ENCODE measurements at regions not wholly inside any gene's neighbourhood (a gene's known extent, or its start where the extent isn't known, plus 50 kb on each side); places are given as distances from the start of the nearest gene placed in this dataset.

- no peak for DNase-seq
- Histone ChIP-seq H3K27ac (no peak overlapping the region), H3K36me3 (no peaks in the 10 kb centered on the region), H3K27me3 (no peaks in the 10 kb centered on the region), H3K4me3 (no peak overlapping the region), H3K9me3 (no peaks in the 10 kb centered on the region), H3K4me1 (no peaks in the 10 kb centered on the region)
- ATAC-seq = no peak
- TF ChIP-seq, protein P1, sequence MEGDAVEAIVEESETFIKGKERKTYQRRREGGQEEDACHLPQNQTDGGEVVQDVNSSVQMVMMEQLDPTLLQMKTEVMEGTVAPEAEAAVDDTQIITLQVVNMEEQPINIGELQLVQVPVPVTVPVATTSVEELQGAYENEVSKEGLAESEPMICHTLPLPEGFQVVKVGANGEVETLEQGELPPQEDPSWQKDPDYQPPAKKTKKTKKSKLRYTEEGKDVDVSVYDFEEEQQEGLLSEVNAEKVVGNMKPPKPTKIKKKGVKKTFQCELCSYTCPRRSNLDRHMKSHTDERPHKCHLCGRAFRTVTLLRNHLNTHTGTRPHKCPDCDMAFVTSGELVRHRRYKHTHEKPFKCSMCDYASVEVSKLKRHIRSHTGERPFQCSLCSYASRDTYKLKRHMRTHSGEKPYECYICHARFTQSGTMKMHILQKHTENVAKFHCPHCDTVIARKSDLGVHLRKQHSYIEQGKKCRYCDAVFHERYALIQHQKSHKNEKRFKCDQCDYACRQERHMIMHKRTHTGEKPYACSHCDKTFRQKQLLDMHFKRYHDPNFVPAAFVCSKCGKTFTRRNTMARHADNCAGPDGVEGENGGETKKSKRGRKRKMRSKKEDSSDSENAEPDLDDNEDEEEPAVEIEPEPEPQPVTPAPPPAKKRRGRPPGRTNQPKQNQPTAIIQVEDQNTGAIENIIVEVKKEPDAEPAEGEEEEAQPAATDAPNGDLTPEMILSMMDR (IDR thresholded peaks at IDR 0.05) = no peak
- no peak for TF ChIP-seq POLR2A (IDR thresholded peaks at IDR 0.05)
- intact Hi-C loops (cut with DNase I) = no loop called here
- 82 to 92% (median 85%) methylated on average over 1 of the region's 1 CpG for WGBS, 4 donors
These were observed 317.6 kb downstream of the LRIG3 start for GRCh38 chr12:58602736-58603135.

DNA sequence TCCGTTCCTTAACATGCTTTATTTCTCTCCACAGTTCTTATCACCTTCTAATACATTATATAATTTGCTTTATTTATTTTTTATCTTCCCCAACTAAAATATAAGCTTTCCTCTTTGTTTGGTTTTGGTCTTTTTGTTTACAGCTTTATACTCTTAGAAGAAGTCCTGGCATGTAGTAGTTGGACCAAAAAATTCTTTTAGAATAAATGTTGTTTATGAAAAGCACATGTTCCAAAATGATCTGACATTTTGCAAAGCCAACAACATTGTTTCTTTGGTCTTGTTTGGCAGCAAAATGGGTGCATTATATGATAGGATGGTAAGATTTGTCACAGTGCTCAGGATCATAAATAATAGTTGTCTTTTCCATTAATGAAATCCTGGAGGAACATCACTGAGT, 312.5 kb downstream of the LRIG3 start:
- intact Hi-C loops (cut with DNase I) = no loop called here
- no peaks in the 10 kb centered on the region for H3K36me3 ChIP-seq
- no peaks in the 10 kb centered on the region for H3K9me3 ChIP-seq
- TF ChIP-seq, protein P1 (IDR thresholded peaks at IDR 0.05) = no peak
- H3K27ac ChIP-seq = no peak overlapping the region
- H3K4me1 ChIP-seq = no peaks in the 10 kb centered on the region
- ATAC-seq (no peak), DNase-seq (no peak)
- WGBS, 4 donors = 0 to 45% (median 43%) methylated on average over 1 of the region's 1 CpG
- no peaks in the 10 kb centered on the region for H3K27me3 ChIP-seq
- no peak overlapping the region for H3K4me3 ChIP-seq

DNA sequence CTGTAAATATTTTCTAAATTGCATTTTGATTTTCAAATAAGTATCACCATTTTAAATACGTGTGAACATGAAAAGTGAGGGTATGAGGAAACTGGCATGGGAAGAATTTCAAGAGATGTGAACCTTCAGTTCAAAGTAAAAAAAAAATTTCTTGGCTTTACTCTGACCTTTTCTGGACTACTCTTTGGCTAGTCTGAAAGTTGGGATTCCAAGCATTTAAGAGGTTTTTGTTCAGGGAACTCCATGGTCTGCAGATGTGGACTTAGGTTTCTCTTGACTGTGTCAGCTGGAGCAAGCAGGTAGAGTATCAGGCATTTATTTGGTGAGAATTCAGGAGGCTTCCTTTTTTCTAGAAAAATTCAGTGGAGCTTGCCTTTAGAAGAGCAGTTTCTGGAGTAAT, 311.6 kb downstream of the LRIG3 start:
- 64 to 76% (median 72%) methylated on average over 1 of the region's 1 CpG for WGBS, 4 donors
- no peak overlapping the region for H3K27ac ChIP-seq
- intact Hi-C loops (cut with DNase I) = no loop called here
- no peak for TF ChIP-seq POLR2A (IDR thresholded peaks at IDR 0.05)
- TF ChIP-seq, protein P1 (IDR thresholded peaks at IDR 0.05) = no peak
- DNase-seq (no peak), ATAC-seq (no peak)
- no peaks in the 10 kb centered on the region for H3K9me3 ChIP-seq
- no peaks in the 10 kb centered on the region for H3K36me3 ChIP-seq
- H3K4me3 ChIP-seq = no peak overlapping the region
- no peaks in the 10 kb centered on the region for H3K27me3 ChIP-seq
- H3K4me1 ChIP-seq = no peaks in the 10 kb centered on the region

DNA sequence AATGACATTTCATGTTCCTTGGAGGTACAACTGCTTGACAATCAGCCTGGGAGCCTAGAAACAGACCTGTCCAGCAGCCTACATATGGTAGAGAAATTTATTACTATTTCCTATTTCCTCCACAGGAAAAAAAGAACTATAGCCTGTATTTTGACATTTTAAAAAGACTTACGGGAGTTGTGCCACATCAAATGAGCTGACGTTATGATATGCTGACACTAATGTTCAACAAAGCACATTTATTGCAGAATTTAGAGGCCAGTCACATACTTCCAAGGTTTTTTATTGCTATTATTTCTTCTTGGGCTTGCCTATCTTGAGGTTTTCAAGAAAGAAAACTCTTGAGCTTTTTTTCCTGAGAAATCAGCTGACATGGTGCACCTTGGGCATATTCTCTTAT, 305.3 kb downstream of the LRIG3 start:
- TF ChIP-seq, protein P1 (IDR thresholded peaks at IDR 0.05) = no peak
- Histone ChIP-seq H3K27ac (no peak overlapping the region), H3K4me1 (no peaks in the 10 kb centered on the region), H3K4me3 (no peak overlapping the region), H3K9me3 (no peaks in the 10 kb centered on the region), H3K36me3 (no peaks in the 10 kb centered on the region), H3K27me3 (no peaks in the 10 kb centered on the region)
- ATAC-seq (no peak), DNase-seq (no peak)
- WGBS, 4 donors = 60 to 73% (median 69%) methylated on average over 2 of the region's 2 CpGs
- intact Hi-C loops (cut with DNase I) = no loop called here
